NCI-H526 (cell line): ENCODE measurements at regions not wholly inside any gene's neighbourhood (a gene's known extent, or its start where the extent isn't known, plus 50 kb on each side); places are given as distances from the start of the nearest gene placed in this dataset.

Experiments
- DNase-seq, 2 experiments: peaks; one replicate each; lab custom pipeline; 2025; lab: John Stamatoyannopoulos, UW

DNA sequence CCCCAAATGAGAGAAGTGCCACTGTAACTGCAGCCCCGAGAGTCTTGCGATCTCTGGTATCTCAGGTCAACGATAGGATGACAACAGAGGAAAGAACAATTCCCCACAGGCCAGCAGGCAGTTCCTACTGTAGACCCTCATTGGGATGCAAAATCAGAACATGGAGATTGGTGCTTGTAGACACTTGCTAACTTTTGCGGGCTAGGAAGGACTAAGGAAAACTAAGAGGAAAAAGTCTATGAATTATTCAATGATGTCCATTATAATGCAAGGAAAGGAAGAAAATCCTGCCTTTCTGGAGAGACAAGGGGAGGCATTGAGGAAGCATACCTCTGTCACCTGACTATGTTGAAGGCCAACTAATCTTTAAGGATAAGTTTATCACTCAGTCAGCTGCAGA lies 51.9 kb upstream of the CWC22 start:
- no peak for DNase-seq

GRCh38 chr2:180057706-180058412 lies 50.8 kb upstream of the CWC22 start:
- DNase-seq: no peak
